NB4 (cell line): ENCODE measurements at regions not wholly inside any gene's neighbourhood (a gene's known extent, or its start where the extent isn't known, plus 50 kb on each side); places are given as distances from the start of the nearest gene placed in this dataset.

Experiments used
- DNase-seq: peaks from one replicate; pipeline ENCODE4 v3.0.0; 2010; ENCODE audit warnings: low read depth
- H3K4me3 ChIP-seq: one replicate; pipeline ENCODE4 v1.5.1; 2011; ENCODE audit warnings: mild to moderate bottlenecking, low read depth, low read length, moderate library complexity
- MYC ChIP-seq: IDR thresholded peaks from 2 replicates; pipeline ENCODE4 v1.6.1; 2011; ENCODE audit warnings: low read depth, low read length
- POLR2A ChIP-seq: IDR thresholded peaks from 2 replicates; pipeline ENCODE4 v1.6.1; 2011; ENCODE audit warnings: mild to moderate bottlenecking; ENCODE audit not compliant: insufficient read length; ENCODE audit errors: extremely low read depth
- TF ChIP-seq, protein P1 (sequence below): IDR thresholded peaks from one replicate; pipeline ENCODE4 v1.5.1; 2012; ENCODE audit warnings: low read depth, low read length
- TF ChIP-seq, protein P2 (sequence below): IDR thresholded peaks from 2 replicates; pipeline ENCODE4 v1.6.1; 2011; ENCODE audit warnings: low read depth, low read length

DNA sequence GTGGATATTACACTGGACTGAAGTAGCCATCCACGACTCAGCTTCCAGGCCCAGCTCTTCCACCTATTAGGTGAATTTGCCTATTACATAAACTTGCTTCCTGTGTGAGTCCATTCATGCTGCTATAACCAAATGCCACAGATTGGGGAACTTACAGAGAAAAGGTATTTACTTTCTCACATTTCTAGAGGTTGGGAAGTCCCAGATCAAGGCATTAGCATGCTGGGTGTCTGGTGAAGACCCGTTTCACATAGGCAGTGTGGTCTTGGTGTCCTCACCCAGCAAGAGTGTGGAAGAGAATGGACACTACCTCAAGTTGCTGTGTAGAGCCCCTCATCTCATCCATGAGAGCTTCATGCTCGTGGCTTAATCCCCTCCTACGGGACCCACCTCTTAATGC, 282.6 kb downstream of the IRX1 start:
- DNase-seq, result no peak
- H3K4me3 ChIP-seq, result no peak overlapping the region
- TF ChIP-seq MYC (no peak), POLR2A (no peak)
- TF ChIP-seq, protein P1, sequence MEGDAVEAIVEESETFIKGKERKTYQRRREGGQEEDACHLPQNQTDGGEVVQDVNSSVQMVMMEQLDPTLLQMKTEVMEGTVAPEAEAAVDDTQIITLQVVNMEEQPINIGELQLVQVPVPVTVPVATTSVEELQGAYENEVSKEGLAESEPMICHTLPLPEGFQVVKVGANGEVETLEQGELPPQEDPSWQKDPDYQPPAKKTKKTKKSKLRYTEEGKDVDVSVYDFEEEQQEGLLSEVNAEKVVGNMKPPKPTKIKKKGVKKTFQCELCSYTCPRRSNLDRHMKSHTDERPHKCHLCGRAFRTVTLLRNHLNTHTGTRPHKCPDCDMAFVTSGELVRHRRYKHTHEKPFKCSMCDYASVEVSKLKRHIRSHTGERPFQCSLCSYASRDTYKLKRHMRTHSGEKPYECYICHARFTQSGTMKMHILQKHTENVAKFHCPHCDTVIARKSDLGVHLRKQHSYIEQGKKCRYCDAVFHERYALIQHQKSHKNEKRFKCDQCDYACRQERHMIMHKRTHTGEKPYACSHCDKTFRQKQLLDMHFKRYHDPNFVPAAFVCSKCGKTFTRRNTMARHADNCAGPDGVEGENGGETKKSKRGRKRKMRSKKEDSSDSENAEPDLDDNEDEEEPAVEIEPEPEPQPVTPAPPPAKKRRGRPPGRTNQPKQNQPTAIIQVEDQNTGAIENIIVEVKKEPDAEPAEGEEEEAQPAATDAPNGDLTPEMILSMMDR, result no peak
- TF ChIP-seq, protein P2, sequence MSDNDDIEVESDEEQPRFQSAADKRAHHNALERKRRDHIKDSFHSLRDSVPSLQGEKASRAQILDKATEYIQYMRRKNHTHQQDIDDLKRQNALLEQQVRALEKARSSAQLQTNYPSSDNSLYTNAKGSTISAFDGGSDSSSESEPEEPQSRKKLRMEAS, result no peak

DNA sequence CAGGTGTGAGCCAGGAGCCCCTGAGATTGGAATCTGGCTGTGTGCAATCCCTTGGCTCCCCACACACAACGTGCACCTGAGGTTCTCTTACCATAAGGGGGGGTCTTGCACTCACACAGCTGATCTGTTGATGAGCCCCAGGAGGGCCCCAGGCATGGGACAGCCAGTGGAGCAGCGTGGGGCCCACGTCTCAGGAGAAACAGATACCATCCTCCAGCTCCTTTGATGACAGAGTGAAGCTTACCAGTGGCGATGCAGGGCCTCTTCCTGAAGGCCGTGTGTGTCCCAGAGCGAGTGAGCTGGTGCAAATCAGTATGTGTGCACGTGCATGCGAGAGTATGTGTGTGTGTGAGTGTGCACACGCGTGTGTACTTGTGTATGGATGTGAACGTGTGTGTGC, 287.4 kb downstream of the IRX1 start:
- no peak for DNase-seq
- no peak overlapping the region for H3K4me3 ChIP-seq
- TF ChIP-seq POLR2A (no peak), MYC (no peak)
- TF ChIP-seq, protein P1, result no peak
- TF ChIP-seq, protein P2, result no peak

DNA sequence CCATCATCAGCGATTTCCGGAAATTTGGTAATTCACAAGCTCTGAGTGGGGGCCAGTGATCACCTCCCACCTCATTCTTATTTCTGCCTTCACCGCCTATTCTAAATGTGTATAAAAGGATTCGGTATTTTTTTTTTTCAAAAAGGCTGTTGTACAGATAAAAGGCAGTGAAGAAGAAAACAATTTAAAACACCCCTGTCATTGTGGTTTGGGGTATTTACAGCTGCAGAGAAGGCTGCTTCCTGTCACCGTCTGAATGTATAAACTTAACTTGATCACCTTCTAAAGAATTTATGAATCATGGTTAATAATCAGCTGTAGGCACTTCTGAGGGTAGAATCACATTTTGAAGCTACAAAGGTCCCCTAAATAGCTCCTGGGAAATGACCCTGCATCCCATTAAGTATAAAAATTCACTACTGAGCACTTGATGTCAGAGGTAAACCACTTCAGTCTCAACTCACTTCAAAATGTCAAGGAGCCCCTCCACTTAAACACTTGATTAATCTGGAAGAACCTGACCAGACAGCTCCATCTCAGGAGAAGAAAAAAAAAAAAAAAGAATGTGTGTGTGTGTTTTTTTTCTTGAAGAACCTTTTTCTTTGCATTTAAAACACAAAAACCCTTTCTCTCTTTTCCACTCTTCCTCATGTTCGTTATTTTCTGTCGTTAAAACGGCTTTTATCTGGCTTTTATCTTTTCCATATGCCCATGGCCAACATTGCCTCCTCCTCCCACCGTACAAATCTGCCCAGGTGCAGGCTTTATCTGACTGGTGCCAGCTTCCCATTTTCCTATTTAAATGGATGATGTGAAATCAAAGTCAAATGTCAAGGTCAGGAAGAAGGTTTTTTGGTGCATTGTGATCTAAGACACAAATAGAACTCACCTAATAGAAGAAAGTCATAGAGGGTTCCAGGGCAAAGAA, 291.2 kb downstream of the IRX1 start:
- H3K4me3 ChIP-seq, result no peak overlapping the region
- no peak for DNase-seq
- TF ChIP-seq, protein P1, result no peak
- TF ChIP-seq MYC (no peak), POLR2A (no peak)
- TF ChIP-seq, protein P2, result no peak

DNA sequence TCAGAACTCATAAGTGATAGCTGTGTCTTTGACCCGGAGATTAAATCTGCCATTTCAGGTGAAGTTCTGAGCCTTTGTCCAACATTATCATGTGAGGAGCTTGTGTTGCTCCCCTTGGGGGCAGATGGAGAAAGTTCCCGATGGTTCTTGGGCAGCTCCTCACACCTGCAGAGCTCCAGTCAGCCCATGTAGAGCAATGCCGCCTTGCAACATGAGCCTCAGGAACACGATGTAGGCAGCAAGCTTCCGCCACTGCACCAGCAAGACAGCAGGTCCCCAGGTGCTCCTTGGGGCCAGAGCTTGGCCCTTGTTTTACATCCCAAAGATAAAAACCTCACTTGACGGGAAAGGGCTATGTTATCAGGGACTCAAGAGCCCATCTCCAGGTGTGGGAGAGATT, 292.7 kb downstream of the IRX1 start:
- TF ChIP-seq, protein P2, result no peak
- no peak for TF ChIP-seq MYC
- TF ChIP-seq, protein P1, result no peak
- TF ChIP-seq POLR2A, result no peak
- DNase-seq, result no peak
- no peak overlapping the region for H3K4me3 ChIP-seq

DNA sequence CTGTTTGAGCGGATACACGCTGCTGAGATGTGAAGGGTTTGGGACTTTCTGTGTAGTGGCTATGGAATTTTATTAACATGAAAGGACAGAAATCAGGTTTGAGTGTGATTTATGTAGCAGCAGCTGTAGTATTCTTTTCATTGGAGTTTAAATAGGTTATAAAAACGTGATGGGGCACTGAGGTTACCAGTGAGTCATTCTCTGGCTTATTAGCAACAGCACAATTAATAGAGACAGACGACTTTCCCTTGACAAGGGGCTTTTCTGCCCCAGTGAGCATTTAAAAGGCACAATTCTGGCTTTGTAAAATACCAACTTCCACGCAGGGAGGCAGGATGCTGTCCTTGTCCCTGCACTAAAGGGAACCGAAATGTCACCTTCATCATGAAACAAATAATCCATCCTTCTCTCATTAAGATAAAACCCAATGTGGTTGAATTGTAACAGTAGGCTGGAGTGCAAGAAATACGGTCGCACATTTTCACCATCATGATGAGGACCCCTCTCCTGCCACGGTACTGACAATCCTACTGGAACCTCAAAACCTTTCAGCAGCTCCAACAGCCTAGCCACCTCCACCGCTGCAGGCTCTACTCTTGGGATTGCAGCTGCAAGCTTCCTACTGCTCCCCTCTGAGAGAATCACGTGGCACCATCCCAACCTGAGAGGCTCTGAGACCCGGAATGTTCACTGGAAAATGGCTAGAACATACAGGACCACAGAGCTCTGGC, 293.9 kb downstream of the IRX1 start:
- no peak overlapping the region for H3K4me3 ChIP-seq
- DNase-seq, result no peak
- TF ChIP-seq POLR2A, result no peak
- TF ChIP-seq, protein P1, result no peak
- TF ChIP-seq MYC, result no peak
- TF ChIP-seq, protein P2, result no peak
